ENCODE measurements at regions not wholly inside any gene's neighbourhood (a gene's known extent, or its start where the extent isn't known, plus 50 kb on each side); places are given as distances from the start of the nearest gene placed in this dataset.

- Histone ChIP-seq H3K9me3 (ENCODE audit: control insufficient read depth, low read length) (no peaks in the 10 kb centered on the region), H3K9ac (no peak overlapping the region), H3K27me3 (ENCODE audit: control insufficient read depth, insufficient read depth, low read length) (no peaks in the 10 kb centered on the region), H3K4me2 (ENCODE audit: low read length) (no peak overlapping the region), H3K79me2 (no peaks in the 10 kb centered on the region), H3K36me3 (ENCODE audit: control insufficient read depth, insufficient read depth, low read length) (no peaks in the 10 kb centered on the region), H3K4me3 (ENCODE audit: low read depth, low read length) (no peak overlapping the region), H2AFZ (no peak overlapping the region), H3K4me1 (no peaks in the 10 kb centered on the region), H3K27ac (no peak overlapping the region)
- TF ChIP-seq, protein P1, sequence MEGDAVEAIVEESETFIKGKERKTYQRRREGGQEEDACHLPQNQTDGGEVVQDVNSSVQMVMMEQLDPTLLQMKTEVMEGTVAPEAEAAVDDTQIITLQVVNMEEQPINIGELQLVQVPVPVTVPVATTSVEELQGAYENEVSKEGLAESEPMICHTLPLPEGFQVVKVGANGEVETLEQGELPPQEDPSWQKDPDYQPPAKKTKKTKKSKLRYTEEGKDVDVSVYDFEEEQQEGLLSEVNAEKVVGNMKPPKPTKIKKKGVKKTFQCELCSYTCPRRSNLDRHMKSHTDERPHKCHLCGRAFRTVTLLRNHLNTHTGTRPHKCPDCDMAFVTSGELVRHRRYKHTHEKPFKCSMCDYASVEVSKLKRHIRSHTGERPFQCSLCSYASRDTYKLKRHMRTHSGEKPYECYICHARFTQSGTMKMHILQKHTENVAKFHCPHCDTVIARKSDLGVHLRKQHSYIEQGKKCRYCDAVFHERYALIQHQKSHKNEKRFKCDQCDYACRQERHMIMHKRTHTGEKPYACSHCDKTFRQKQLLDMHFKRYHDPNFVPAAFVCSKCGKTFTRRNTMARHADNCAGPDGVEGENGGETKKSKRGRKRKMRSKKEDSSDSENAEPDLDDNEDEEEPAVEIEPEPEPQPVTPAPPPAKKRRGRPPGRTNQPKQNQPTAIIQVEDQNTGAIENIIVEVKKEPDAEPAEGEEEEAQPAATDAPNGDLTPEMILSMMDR (IDR thresholded peaks at IDR 0.05): no peak
These were observed 95.2 kb upstream of the DKK2 start for GRCh38 chr4:107131295-107131694.

- Histone ChIP-seq H3K9ac (no peak overlapping the region), H3K27ac (no peak overlapping the region), H3K4me3 (ENCODE audit: low read depth, low read length) (no peak overlapping the region), H3K4me2 (ENCODE audit: low read length) (no peak overlapping the region), H3K36me3 (ENCODE audit: control insufficient read depth, insufficient read depth, low read length) (no peaks in the 10 kb centered on the region), H3K4me1 (no peaks in the 10 kb centered on the region), H3K79me2 (no peaks in the 10 kb centered on the region), H2AFZ (no peak overlapping the region), H3K27me3 (ENCODE audit: control insufficient read depth, insufficient read depth, low read length) (no peaks in the 10 kb centered on the region), H3K9me3 (ENCODE audit: control insufficient read depth, low read length) (no peaks in the 10 kb centered on the region)
- TF ChIP-seq, protein P1 (IDR thresholded peaks at IDR 0.05): no peak
These were observed 94.0 kb upstream of the DKK2 start for GRCh38 chr4:107130157-107130556.

GRCh38 chr4:107129611-107130010 lies 93.5 kb upstream of the DKK2 start:
- Histone ChIP-seq H3K79me2 (no peaks in the 10 kb centered on the region), H3K9ac (no peak overlapping the region), H3K27me3 (ENCODE audit: control insufficient read depth, insufficient read depth, low read length) (no peaks in the 10 kb centered on the region), H2AFZ (no peak overlapping the region), H3K36me3 (ENCODE audit: control insufficient read depth, insufficient read depth, low read length) (no peaks in the 10 kb centered on the region), H3K27ac (no peak overlapping the region), H3K4me2 (ENCODE audit: low read length) (no peak overlapping the region), H3K4me1 (no peaks in the 10 kb centered on the region), H3K4me3 (ENCODE audit: low read depth, low read length) (no peak overlapping the region), H3K9me3 (ENCODE audit: control insufficient read depth, low read length) (no peaks in the 10 kb centered on the region)
- TF ChIP-seq, protein P1 (IDR thresholded peaks at IDR 0.05): no peak

DNA sequence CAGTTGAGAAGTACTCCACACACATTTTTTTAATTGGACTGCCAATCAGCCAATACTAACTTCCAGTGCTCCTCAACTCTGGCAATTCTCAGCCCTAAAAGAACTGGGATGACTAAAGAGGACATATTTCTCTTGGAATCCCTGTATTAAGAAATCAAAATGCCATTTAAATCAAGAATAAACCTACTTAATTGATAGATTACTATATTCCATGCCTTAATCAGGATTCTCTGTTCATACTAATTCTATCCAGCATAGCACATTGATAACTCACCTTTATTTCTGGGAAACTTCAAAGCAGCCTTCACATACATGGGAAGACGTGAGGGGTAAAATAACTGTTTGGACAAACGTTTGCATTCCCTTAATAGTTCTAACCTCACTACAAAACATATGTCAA lies 93.0 kb upstream of the DKK2 start:
- Histone ChIP-seq H3K79me2 (no peaks in the 10 kb centered on the region), H3K36me3 (ENCODE audit: control insufficient read depth, insufficient read depth, low read length) (no peaks in the 10 kb centered on the region), H3K9ac (no peak overlapping the region), H2AFZ (no peak overlapping the region), H3K4me2 (ENCODE audit: low read length) (no peak overlapping the region), H3K27me3 (ENCODE audit: control insufficient read depth, insufficient read depth, low read length) (no peaks in the 10 kb centered on the region), H3K4me1 (no peaks in the 10 kb centered on the region), H3K9me3 (ENCODE audit: control insufficient read depth, low read length) (no peaks in the 10 kb centered on the region), H3K4me3 (ENCODE audit: low read depth, low read length) (no peak overlapping the region), H3K27ac (no peak overlapping the region)
- TF ChIP-seq, protein P1 (IDR thresholded peaks at IDR 0.05): no peak

- TF ChIP-seq, protein P1 (IDR thresholded peaks at IDR 0.05): no peak
- no peak overlapping the region for H3K27ac ChIP-seq
- H3K36me3 ChIP-seq (ENCODE audit: control insufficient read depth, insufficient read depth, low read length): no peaks in the 10 kb centered on the region
These were observed 92.0 kb upstream of the DKK2 start for GRCh38 chr4:107128116-107128515.

More at GRCh38 chr4:107128116-107128515, 92.0 kb upstream of the DKK2 start:
- no peak overlapping the region for H3K4me3 ChIP-seq (ENCODE audit: low read depth, low read length)
- H3K27me3 ChIP-seq (ENCODE audit: control insufficient read depth, insufficient read depth, low read length): no peaks in the 10 kb centered on the region
- no peak overlapping the region for H3K4me2 ChIP-seq (ENCODE audit: low read length)
- no peaks in the 10 kb centered on the region for H3K79me2 ChIP-seq
- no peaks in the 10 kb centered on the region for H3K9me3 ChIP-seq (ENCODE audit: control insufficient read depth, low read length)
- H3K4me1 ChIP-seq: no peaks in the 10 kb centered on the region
- no peak overlapping the region for H2AFZ ChIP-seq
- no peak overlapping the region for H3K9ac ChIP-seq

Data from parathyroid adenoma (tissue), 2 donors.